VCaP (cell line): ENCODE measurements at regions not wholly inside any gene's neighbourhood (a gene's known extent, or its start where the extent isn't known, plus 50 kb on each side); places are given as distances from the start of the nearest gene placed in this dataset.

Experiments
- H3K27ac ChIP-seq: fragments of 450-650 bp; 2 replicates; pipeline ENCODE4 v1.5.1; 2017
- TF ChIP-seq, protein P1 (sequence below): fragments of 450-650 bp; conservative IDR thresholded peaks from 2 replicates; pipeline ENCODE4 v1.5.1; 2017; ENCODE audit warnings: mild to moderate bottlenecking, moderate library complexity

DNA sequence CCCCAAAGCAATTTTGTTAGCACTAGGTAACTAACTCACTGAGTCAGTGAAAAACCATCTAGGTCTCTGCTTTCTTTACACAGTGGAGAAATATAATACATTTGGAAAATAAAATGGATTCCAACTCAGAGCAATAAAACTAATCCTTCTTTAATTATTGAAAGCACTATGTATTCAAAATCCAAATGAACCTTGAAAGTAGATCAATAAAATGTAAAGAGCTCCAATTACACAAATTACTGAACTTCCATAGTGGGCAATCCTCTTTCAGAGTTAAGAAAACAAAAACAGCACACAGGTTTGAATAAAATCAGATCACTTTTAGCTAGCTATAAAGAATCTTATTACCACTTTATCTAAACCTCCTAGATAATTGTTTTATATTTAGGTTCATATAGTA, 208.1 kb downstream of the NR4A2 start:
- no peak overlapping the region for H3K27ac ChIP-seq
- TF ChIP-seq, protein P1, sequence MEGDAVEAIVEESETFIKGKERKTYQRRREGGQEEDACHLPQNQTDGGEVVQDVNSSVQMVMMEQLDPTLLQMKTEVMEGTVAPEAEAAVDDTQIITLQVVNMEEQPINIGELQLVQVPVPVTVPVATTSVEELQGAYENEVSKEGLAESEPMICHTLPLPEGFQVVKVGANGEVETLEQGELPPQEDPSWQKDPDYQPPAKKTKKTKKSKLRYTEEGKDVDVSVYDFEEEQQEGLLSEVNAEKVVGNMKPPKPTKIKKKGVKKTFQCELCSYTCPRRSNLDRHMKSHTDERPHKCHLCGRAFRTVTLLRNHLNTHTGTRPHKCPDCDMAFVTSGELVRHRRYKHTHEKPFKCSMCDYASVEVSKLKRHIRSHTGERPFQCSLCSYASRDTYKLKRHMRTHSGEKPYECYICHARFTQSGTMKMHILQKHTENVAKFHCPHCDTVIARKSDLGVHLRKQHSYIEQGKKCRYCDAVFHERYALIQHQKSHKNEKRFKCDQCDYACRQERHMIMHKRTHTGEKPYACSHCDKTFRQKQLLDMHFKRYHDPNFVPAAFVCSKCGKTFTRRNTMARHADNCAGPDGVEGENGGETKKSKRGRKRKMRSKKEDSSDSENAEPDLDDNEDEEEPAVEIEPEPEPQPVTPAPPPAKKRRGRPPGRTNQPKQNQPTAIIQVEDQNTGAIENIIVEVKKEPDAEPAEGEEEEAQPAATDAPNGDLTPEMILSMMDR, result no peak

DNA sequence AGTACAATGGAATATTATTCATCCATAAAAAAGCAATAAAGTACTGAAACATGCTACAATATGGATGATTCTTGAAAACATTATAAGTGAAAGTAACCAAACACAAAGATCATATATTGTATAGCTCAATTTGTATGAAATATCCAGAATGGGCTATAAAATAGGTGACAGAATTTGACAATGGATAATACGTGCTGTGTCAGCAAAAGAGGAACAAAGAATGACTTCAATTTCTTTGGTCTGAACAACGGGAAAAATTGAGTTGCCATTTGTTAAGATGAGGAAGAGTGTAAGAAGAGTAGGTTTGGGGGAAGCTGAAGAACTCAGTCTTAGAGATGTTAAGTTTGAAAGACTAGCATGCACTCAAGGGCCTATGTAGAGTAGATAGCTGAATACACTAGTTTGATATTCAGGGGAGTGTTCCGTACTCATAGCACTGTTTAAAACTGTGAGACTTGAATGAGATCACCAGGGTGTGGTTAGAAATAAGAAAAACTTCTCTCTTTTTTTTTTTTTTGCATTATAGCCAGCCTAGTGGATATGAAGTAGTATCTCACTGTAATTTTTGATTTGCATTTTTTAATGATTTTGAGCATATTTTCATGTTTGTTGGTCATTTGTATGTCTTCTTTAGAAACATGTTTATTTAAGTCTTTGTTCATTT, 213.6 kb downstream of the NR4A2 start:
- H3K27ac ChIP-seq, result no peak overlapping the region
- TF ChIP-seq, protein P1, result no peak

DNA sequence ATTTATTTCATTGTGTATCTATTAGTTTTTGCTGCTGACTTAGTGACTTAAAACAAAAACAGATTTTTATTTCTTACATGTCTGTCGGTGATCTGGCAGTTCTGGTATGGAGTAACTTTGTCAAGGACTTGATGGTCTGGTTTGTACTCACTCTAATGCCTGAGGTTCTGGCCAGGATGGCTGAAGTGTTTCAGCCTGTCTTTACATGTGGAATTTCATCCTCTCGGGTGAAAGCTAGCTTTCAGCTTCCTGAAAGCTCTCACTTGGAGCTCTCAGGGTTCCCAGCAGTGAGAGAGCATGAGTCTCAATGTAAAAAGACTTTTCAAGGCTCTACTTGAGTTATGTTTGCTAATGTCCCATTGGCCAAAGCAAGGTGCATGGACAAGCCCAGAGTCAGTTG, 216.4 kb downstream of the NR4A2 start:
- TF ChIP-seq, protein P1, result no peak
- no peak overlapping the region for H3K27ac ChIP-seq

DNA sequence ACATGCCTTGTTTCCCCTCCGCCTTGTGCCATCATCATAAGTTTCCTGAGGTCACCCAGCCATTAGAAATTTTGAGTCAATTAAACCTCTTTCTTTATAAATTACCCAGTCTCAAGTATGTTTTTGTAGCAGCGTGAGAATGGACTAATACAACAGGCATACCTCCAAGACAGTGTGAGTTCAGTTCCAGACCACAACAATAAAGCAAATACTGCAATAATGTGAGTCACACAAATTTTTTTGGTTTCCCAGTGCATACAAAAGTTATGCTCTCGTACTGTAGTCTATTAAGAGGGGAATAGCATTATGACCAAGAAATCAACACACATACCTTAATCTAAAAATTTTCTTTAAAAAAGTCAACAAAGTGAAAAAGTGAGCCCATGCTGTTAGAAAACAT, 217.2 kb downstream of the NR4A2 start:
- TF ChIP-seq, protein P1, result no peak
- H3K27ac ChIP-seq, result no peak overlapping the region

DNA sequence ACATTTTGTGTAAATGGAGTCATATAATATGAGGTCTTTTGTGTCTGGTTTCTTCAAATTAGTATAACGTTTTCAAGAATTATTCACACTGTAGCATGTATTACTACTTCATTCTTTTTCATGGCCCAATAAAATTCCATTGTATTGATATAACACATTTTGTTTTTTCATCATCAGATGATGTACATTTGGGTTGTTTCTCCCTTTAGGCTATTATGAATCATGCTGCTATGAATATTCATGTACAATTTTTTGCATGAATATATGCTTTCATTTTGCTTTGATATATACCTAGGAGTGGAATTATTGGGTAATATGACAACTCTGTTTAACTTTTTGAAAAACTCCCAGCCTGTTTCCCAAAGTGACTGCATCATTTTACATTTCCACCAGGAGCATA, 220.2 kb downstream of the NR4A2 start:
- TF ChIP-seq, protein P1, result no peak
- H3K27ac ChIP-seq, result no peak overlapping the region

DNA sequence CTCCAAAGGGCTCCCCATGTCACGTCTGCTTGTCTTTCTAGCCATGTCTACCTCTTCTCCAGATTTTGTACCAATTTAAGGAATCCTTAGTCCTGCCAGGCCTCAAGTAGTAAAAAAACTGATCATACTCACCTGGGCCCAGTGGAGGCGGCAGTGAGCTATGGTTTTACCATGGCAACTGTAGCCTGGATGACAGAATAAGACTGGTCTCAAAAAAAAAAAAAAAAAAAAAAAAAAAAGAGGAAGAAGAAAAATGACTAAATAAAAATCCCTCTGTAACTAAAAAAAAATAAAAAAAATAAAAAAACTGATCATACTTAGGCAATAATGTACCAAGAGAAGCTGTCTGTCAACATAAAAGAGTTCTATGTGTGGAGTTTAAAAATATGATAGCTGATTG, 221.6 kb downstream of the NR4A2 start:
- TF ChIP-seq, protein P1, result no peak; the same call in 1 of the 2 replicates
- no peak overlapping the region for H3K27ac ChIP-seq

DNA sequence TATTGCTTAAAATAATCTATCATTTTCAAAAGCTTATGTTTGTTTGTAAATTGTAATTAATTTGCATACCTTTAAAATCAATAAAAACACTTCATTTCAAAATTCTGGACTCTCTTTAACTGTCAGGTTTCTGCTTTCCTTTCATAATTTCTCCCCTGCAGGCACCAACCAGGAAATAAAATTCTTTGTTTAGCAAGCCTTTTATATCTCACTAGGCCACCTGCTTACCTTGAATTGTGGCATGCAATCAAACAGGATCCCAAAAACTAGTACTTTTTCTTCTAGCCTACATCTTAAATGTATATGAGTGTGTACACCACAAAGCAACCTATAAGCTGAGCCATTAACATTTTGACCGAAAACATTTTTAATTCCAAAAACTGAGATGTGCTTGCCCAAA, 233.1 kb downstream of the NR4A2 start:
- H3K27ac ChIP-seq, result no peak overlapping the region
- TF ChIP-seq, protein P1, result no peak
